GM12878 (cell line): ENCODE measurements at regions not wholly inside any gene's neighbourhood (a gene's known extent, or its start where the extent isn't known, plus 50 kb on each side); places are given as distances from the start of the nearest gene placed in this dataset.

Experiments used
- ATAC-seq: fragments of 200-7000 bp; cut with Tn5 transposase; 3 replicates; pipeline ENCODE4 v1.9.1; 2020; ENCODE audit warnings: mild to moderate bottlenecking, moderate library complexity
- BruUV-seq: library from RNA; stranded (reverse); fragments of 400-500 nt; replicated peaks from 2 replicates; lab custom pipeline; 2021; lab: Mats Ljungman, UMichigan
- CTCF ChIA-PET: fragments of 300-600 bp; sonication (Branson Sonifier 250); formaldehyde crosslinking; extraction: SDS; loops from one replicate; lab custom pipeline; 2021; ENCODE audit warnings: inconsistent platforms; lab: Yijun Ruan, JAX
- POLR2A ChIA-PET: fragments of 350-600 bp; formaldehyde crosslinking; extraction: SDS; loops from one replicate; lab custom pipeline; 2021; ENCODE audit warnings: inconsistent platforms; lab: Charles Lee
- RAD21 ChIA-PET: fragments of 300-600 bp; sonication (Branson Sonifier 250); formaldehyde crosslinking; loops from one replicate; lab custom pipeline; 2023; ENCODE audit warnings: antibody characterized with exemption; ENCODE audit not compliant: unreplicated experiment; lab: Charles Lee
- SMC1A ChIA-PET: fragments of 300-600 bp; sonication (Branson Sonifier 250); formaldehyde crosslinking; loops from one replicate; lab custom pipeline; 2023; ENCODE audit not compliant: unreplicated experiment, uncharacterized antibody; lab: Charles Lee
- DNase-seq: peaks from one replicate; pipeline ENCODE4 v3.0.0-alpha.2; 2011; ENCODE audit warnings: low read depth, low spot score
- FAIRE-seq: peaks from 3 replicates; lab custom pipeline; 2011; peaks lifted over from hg19 to GRCh38; lab: Jason Lieb, UNC
- H2AFZ ChIP-seq: 2 replicates; pipeline ENCODE4 v1.6.0; 2011; ENCODE audit warnings: low read depth, low read length, control low read depth; ENCODE audit not compliant: control insufficient read depth
- H3K27ac ChIP-seq: 2 replicates; pipeline ENCODE4 v1.5.1; 2011; ENCODE audit warnings: control low read depth; ENCODE audit not compliant: control insufficient read depth, insufficient read depth
- H3K27me3 ChIP-seq, 2 experiments: replicated peaks in 1 of 2; 2 replicates each; pipeline versions ENCODE4 v1.6.0 to v1.6.1; 2011; ENCODE audit warnings: low read length in 1 of 2; ENCODE audit not compliant: control insufficient read depth in 2 of 2, insufficient read depth in 2 of 2
- H3K36me3 ChIP-seq, 2 experiments: 2 replicates each; pipeline ENCODE4 v1.5.1; 2011; ENCODE audit warnings: low read length in 1 of 2; ENCODE audit not compliant: control insufficient read depth in 2 of 2, insufficient read depth in 2 of 2
- H3K4me1 ChIP-seq: 2 replicates; pipeline ENCODE4 v1.6.1; 2011; ENCODE audit warnings: mild to moderate bottlenecking, low read length, moderate library complexity, mixed read lengths; ENCODE audit not compliant: control insufficient read depth, insufficient read depth
- H3K4me2 ChIP-seq: 2 replicates; pipeline ENCODE4 v1.6.0; 2011; ENCODE audit warnings: control low read depth; ENCODE audit not compliant: control insufficient read depth, insufficient read depth
- H3K4me3 ChIP-seq: fragments of 200-600 bp; sonication (generic); 2 replicates; pipeline ENCODE4 v1.5.1; 2016
- H3K79me2 ChIP-seq: 2 replicates; pipeline ENCODE4 v1.6.0; 2011; ENCODE audit warnings: low read length; ENCODE audit not compliant: control insufficient read depth, insufficient read depth
- H3K9ac ChIP-seq: 2 replicates; pipeline ENCODE4 v1.8.0; 2011; ENCODE audit warnings: low read length, control low read depth, mixed read lengths; ENCODE audit not compliant: control insufficient read depth, insufficient read depth
- H3K9me3 ChIP-seq: replicated peaks from 3 replicates; pipeline ENCODE4 v1.5.1; 2011; ENCODE audit warnings: mild to moderate bottlenecking, low read length; ENCODE audit not compliant: control insufficient read depth, insufficient read depth
- H4K20me1 ChIP-seq: 2 replicates; pipeline ENCODE4 v1.6.0; 2011; ENCODE audit not compliant: control insufficient read depth, insufficient read depth
- BACH1 ChIP-seq: fragments of 450-650 bp; IDR thresholded peaks from 2 replicates; pipeline ENCODE4 v1.6.1; 2017; ENCODE audit warnings: mild to moderate bottlenecking, borderline replicate concordance
- EZH2 ChIP-seq: IDR thresholded peaks from 2 replicates; pipeline ENCODE4 v1.6.1; 2012; ENCODE audit warnings: low read depth, mild to moderate bottlenecking, control low read depth, inconsistent platforms, low read length, borderline replicate concordance; ENCODE audit not compliant: control insufficient read depth
- GABPA ChIP-seq: IDR thresholded peaks from 2 replicates; pipeline ENCODE4 v1.6.1; 2014; ENCODE audit warnings: antibody characterized with exemption, low read depth, mild to moderate bottlenecking, inconsistent platforms
- HCFC1 ChIP-seq: fragments of 150-350 bp; IDR thresholded peaks from 2 replicates; pipeline ENCODE4 v1.6.1; 2014; ENCODE audit warnings: low read length
- JUND ChIP-seq: IDR thresholded peaks from 2 replicates; pipeline ENCODE4 v1.6.1; 2012; ENCODE audit warnings: low read depth, mild to moderate bottlenecking, low read length, improper control_type of control experiment, moderate library complexity
- NFIC ChIP-seq: IDR thresholded peaks from 2 replicates; pipeline ENCODE4 v1.6.1; 2012; ENCODE audit warnings: low read depth, mild to moderate bottlenecking, inconsistent platforms, low read length, moderate library complexity
- NR2C1 ChIP-seq: fragments of 450-650 bp; IDR thresholded peaks from 2 replicates; pipeline ENCODE4 v1.6.1; 2017; ENCODE audit warnings: antibody characterized with exemption, mild to moderate bottlenecking, moderate library complexity
- NRF1 ChIP-seq: conservative IDR thresholded peaks from 2 replicates; pipeline ENCODE4 v1.6.1; 2011; ENCODE audit warnings: mild to moderate bottlenecking, low read depth, low read length, improper control_type of control experiment
- TARDBP ChIP-seq: IDR thresholded peaks from 2 replicates; pipeline ENCODE4 v1.6.1; 2016; ENCODE audit warnings: borderline replicate concordance
- TCF3 ChIP-seq: IDR thresholded peaks from 2 replicates; pipeline ENCODE4 v1.6.1; 2012; ENCODE audit warnings: low read depth, mild to moderate bottlenecking, low read length, borderline replicate concordance; ENCODE audit not compliant: insufficient read depth
- ZNF207 ChIP-seq: fragments of 450-650 bp; IDR thresholded peaks from 2 replicates; pipeline ENCODE4 v1.6.1; 2014; ENCODE audit warnings: antibody characterized with exemption, mild to moderate bottlenecking, borderline replicate concordance
- WGBS: methylation state at CpG from one replicate; pipeline ENCODE4 v1.1.6; 2016; ENCODE audit warnings: low lambda C conversion rate; ENCODE audit not compliant: insufficient replicate concordance, insufficient coverage; ENCODE audit errors: missing lambda C conversion rate; 5-methylcytosine and 5-hydroxymethylcytosine counted together
- in situ Hi-C: fragments of 300-500 bp; cut with MboI; formaldehyde crosslinking; loops from 9 replicates; pipeline ENCODE4 v1.14.3; 2018; ENCODE audit warnings: mixed read lengths
- intact Hi-C: fragments of 100-400 bp; cut with micrococcal nuclease; formaldehyde crosslinking; loops from one replicate; pipeline ENCODE4 v1.14.2; 2022; ENCODE audit not compliant: unreplicated experiment
- TF ChIP-seq, protein P1 (sequence below): fragments of 150-350 bp; IDR thresholded peaks from 2 replicates; pipeline ENCODE4 v1.6.1; 2014; ENCODE audit warnings: mild to moderate bottlenecking, low read depth, low read length
- TF ChIP-seq, protein P2 (sequence below): IDR thresholded peaks from 2 replicates; pipeline ENCODE4 v1.6.1; 2012; ENCODE audit warnings: low read length, inconsistent platforms
- TF ChIP-seq, protein P3 (sequence below), 3 experiments: IDR thresholded peaks in 2 of 3; conservative IDR thresholded peaks in 1 of 3; 2 replicates each; pipeline ENCODE4 v1.5.1; 2011; ENCODE audit warnings: low read depth in 3 of 3, low read length in 3 of 3, mild to moderate bottlenecking in 3 of 3, control low read depth in 2 of 3, moderate library complexity in 2 of 3, inconsistent platforms in 1 of 3, mixed read lengths in 1 of 3; ENCODE audit not compliant: control insufficient read depth in 2 of 3, insufficient read depth in 1 of 3; ENCODE audit errors: extremely low read depth in 1 of 3

DNA sequence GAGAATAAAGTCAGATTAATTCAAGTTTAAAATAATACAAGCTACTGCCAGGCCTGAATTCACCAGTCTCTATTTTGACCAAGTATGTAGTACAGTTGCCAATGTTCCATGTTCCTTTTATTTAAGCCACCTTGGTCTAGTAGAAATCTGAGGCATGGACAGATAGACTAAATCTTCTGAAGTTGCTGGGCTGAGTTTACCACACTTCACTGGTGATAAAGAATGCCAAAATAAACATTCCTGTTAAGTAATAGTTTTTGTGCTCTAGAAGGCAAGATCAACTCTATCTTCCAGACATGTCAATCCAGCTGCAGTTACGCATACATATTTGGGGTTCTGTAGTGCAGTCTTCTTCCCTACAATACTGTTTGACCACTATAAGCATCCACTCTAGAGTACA is 83.9 kb upstream of the C11orf87 start:
- FAIRE-seq (no peak), ATAC-seq (no peak), DNase-seq (no peak)
- Histone ChIP-seq H2AFZ (no peak overlapping the region), H3K4me2 (no peak overlapping the region), H3K36me3 (no peaks in the 10 kb centered on the region), H3K27ac (no peak overlapping the region), H3K9ac (no peak overlapping the region), H3K4me1 (no peaks in the 10 kb centered on the region), H3K27me3 (no peaks in the 10 kb centered on the region; a peak in 1 of 4 replicates), H3K9me3 (no peaks in the 10 kb centered on the region), H3K4me3 (no peak overlapping the region), H3K79me2 (no peaks in the 10 kb centered on the region), H4K20me1 (no peaks in the 10 kb centered on the region)
- ChIA-PET SMC1A (interaction anchor here (1.5 kb wide), 1 partner anchor 11 kb away, joined by 4 read pairs; no protein-coding TSS in a partner anchor), POLR2A (no interaction called here), RAD21 (no interaction called here), CTCF (no interaction called here)
- WGBS = 38% methylated on average over 1 of the region's 1 CpG
- BruUV-seq = no TSS peak
- intact Hi-C loops (no loop called here), in situ Hi-C loops (no loop called here)
- TF ChIP-seq NR2C1 = no peak

DNA sequence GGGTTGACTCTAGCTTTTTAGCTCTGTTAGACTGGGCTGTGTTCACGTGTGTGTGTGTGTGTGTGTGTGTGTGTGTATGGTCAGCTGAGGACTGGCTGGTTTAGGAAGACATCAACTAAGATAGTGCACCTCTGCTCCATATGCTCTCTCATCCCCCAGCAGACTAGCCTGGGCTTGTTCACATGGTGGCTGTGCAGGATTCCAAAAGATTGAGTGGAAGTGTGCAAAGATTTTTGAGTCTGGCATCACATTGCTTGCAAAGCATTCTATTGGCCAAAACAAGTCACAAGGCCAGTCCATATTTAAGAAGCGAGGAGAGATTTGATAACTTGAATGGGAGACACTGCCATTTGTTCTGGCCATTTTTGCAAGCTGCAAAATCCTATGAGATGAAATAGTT is 79.7 kb upstream of the C11orf87 start:
- no peak overlapping the region for H2AFZ ChIP-seq
- no peak overlapping the region for H3K4me2 ChIP-seq
- no peaks in the 10 kb centered on the region for H3K36me3 ChIP-seq
- RAD21 ChIA-PET = no interaction called here
- 0% methylated on average over 2 of the region's 2 CpGs for WGBS
- intact Hi-C loops (no loop called here), in situ Hi-C loops (no loop called here)
- no peak overlapping the region for H3K9ac ChIP-seq
- POLR2A ChIA-PET = no interaction called here
- no peaks in the 10 kb centered on the region; a peak in 1 of 4 replicates for H3K27me3 ChIP-seq
- SMC1A ChIA-PET = interaction anchor here (1.9 kb wide), 1 partner anchor 15 kb away, joined by 4 read pairs; no protein-coding TSS in a partner anchor
- CTCF ChIA-PET = no interaction called here
- no peak overlapping the region for H3K27ac ChIP-seq
- no peak overlapping the region for H3K4me3 ChIP-seq
- H3K79me2 ChIP-seq = no peaks in the 10 kb centered on the region
- FAIRE-seq (no peak), DNase-seq (no peak), ATAC-seq (no peak)
- H3K9me3 ChIP-seq = no peaks in the 10 kb centered on the region
- H4K20me1 ChIP-seq = no peaks in the 10 kb centered on the region
- no peaks in the 10 kb centered on the region for H3K4me1 ChIP-seq
- no TSS peak for BruUV-seq
- TF ChIP-seq NRF1 (no peak), TARDBP (no peak), TCF3 (no peak), GABPA (no peak), JUND (no peak), NFIC (no peak), EZH2 (no peak), ZNF207 (no peak), BACH1 (no peak), HCFC1 (no peak)
- TF ChIP-seq, protein P1, sequence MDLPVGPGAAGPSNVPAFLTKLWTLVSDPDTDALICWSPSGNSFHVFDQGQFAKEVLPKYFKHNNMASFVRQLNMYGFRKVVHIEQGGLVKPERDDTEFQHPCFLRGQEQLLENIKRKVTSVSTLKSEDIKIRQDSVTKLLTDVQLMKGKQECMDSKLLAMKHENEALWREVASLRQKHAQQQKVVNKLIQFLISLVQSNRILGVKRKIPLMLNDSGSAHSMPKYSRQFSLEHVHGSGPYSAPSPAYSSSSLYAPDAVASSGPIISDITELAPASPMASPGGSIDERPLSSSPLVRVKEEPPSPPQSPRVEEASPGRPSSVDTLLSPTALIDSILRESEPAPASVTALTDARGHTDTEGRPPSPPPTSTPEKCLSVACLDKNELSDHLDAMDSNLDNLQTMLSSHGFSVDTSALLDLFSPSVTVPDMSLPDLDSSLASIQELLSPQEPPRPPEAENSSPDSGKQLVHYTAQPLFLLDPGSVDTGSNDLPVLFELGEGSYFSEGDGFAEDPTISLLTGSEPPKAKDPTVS = no peak
- TF ChIP-seq, protein P2, sequence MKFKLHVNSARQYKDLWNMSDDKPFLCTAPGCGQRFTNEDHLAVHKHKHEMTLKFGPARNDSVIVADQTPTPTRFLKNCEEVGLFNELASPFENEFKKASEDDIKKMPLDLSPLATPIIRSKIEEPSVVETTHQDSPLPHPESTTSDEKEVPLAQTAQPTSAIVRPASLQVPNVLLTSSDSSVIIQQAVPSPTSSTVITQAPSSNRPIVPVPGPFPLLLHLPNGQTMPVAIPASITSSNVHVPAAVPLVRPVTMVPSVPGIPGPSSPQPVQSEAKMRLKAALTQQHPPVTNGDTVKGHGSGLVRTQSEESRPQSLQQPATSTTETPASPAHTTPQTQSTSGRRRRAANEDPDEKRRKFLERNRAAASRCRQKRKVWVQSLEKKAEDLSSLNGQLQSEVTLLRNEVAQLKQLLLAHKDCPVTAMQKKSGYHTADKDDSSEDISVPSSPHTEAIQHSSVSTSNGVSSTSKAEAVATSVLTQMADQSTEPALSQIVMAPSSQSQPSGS = no peak
- TF ChIP-seq, protein P3, sequence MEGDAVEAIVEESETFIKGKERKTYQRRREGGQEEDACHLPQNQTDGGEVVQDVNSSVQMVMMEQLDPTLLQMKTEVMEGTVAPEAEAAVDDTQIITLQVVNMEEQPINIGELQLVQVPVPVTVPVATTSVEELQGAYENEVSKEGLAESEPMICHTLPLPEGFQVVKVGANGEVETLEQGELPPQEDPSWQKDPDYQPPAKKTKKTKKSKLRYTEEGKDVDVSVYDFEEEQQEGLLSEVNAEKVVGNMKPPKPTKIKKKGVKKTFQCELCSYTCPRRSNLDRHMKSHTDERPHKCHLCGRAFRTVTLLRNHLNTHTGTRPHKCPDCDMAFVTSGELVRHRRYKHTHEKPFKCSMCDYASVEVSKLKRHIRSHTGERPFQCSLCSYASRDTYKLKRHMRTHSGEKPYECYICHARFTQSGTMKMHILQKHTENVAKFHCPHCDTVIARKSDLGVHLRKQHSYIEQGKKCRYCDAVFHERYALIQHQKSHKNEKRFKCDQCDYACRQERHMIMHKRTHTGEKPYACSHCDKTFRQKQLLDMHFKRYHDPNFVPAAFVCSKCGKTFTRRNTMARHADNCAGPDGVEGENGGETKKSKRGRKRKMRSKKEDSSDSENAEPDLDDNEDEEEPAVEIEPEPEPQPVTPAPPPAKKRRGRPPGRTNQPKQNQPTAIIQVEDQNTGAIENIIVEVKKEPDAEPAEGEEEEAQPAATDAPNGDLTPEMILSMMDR (IDR thresholded peaks at IDR 0.05 in 2 of 3, conservative IDR thresholded peaks at IDR 0.05 in 1 of 3; ENCODE audit: control insufficient read depth in 2 of 3, extremely low read depth in 1 of 3, insufficient read depth in 1 of 3, low read depth in 3 of 3, low read length in 3 of 3) = no peak
